ENCODE measurements at regions not wholly inside any gene's neighbourhood (a gene's known extent, or its start where the extent isn't known, plus 50 kb on each side); places are given as distances from the start of the nearest gene placed in this dataset.

GRCh38 chr16:54375071-54375470 lies 88.5 kb upstream of the IRX3 start:
- DNase-seq (no peak), FAIRE-seq (no peak)
- 34 to 46% (median 43%) methylated on average over 8 of the region's 8 CpGs for WGBS, 3 donors
- Histone ChIP-seq H3K36me3 (ENCODE audit: control insufficient read depth in 3 of 3, insufficient read depth in 2 of 3, low read depth in 1 of 3, low read length in 3 of 3) (no peaks in the 10 kb centered on the region), H3K27me3 (ENCODE audit: control insufficient read depth in 3 of 3, insufficient read depth in 3 of 3, low read length in 3 of 3) (peaks cover 0 to 20% (median 9%) of the 10 kb centered on the region in 3 donors), H3K9me3 (ENCODE audit: control insufficient read depth in 2 of 2, insufficient read depth in 1 of 2, low read depth in 1 of 2, low read length in 1 of 2) (no peaks in the 10 kb centered on the region), H3K4me1 (ENCODE audit: control insufficient read depth in 3 of 3, insufficient read depth in 2 of 3, low read depth in 1 of 3, low read length in 2 of 3) (no peaks in the 10 kb centered on the region), H3K4me3 (ENCODE audit: low read depth in 1 of 3, low read length in 3 of 3) (no peak overlapping the region), H3K27ac (ENCODE audit: low read depth in 1 of 3, low read length in 2 of 3) (no peak overlapping the region)

- no peaks in the 10 kb centered on the region for H3K4me1 ChIP-seq (ENCODE audit: control insufficient read depth in 3 of 3, insufficient read depth in 2 of 3, low read depth in 1 of 3, low read length in 2 of 3)
- no peaks in the 10 kb centered on the region for H3K9me3 ChIP-seq (ENCODE audit: control insufficient read depth in 2 of 2, insufficient read depth in 1 of 2, low read depth in 1 of 2, low read length in 1 of 2)
- no peaks in the 10 kb centered on the region for H3K36me3 ChIP-seq (ENCODE audit: control insufficient read depth in 3 of 3, insufficient read depth in 2 of 3, low read depth in 1 of 3, low read length in 3 of 3)
- DNase-seq (no peak), FAIRE-seq (no peak)
- H3K27ac ChIP-seq (ENCODE audit: low read depth in 1 of 3, low read length in 2 of 3) = no peak overlapping the region
- H3K4me3 ChIP-seq (ENCODE audit: low read depth in 1 of 3, low read length in 3 of 3) = no peak overlapping the region
- WGBS, 3 donors = 41 to 73% (median 59%) methylated on average over 27 of the region's 27 CpGs
- peaks cover 0 to 20% (median 9%) of the 10 kb centered on the region in 3 donors for H3K27me3 ChIP-seq (ENCODE audit: control insufficient read depth in 3 of 3, insufficient read depth in 3 of 3, low read length in 3 of 3)
These were observed 87.2 kb upstream of the IRX3 start for GRCh38 chr16:54373534-54374520.

GRCh38 chr16:54370278-54371040 lies 83.9 kb upstream of the IRX3 start:
- Histone ChIP-seq H3K4me1 (ENCODE audit: control insufficient read depth in 3 of 3, insufficient read depth in 2 of 3, low read depth in 1 of 3, low read length in 2 of 3) (no peaks in the 10 kb centered on the region), H3K9me3 (ENCODE audit: control insufficient read depth in 2 of 2, insufficient read depth in 1 of 2, low read depth in 1 of 2, low read length in 1 of 2) (no peaks in the 10 kb centered on the region), H3K4me3 (ENCODE audit: low read depth in 1 of 3, low read length in 3 of 3) (no peak overlapping the region), H3K36me3 (ENCODE audit: control insufficient read depth in 3 of 3, insufficient read depth in 2 of 3, low read depth in 1 of 3, low read length in 3 of 3) (no peaks in the 10 kb centered on the region), H3K27ac (ENCODE audit: low read depth in 1 of 3, low read length in 2 of 3) (no peak overlapping the region), H3K27me3 (ENCODE audit: control insufficient read depth in 3 of 3, insufficient read depth in 3 of 3, low read length in 3 of 3) (peaks cover 0 to 20% (median 9%) of the 10 kb centered on the region in 3 donors)
- no peak for FAIRE-seq
- 30 to 36% (median 35%) methylated on average over 29 of the region's 29 CpGs for WGBS, 3 donors
- DNase-seq = no peak

GRCh38 chr16:54369861-54370260 lies 83.3 kb upstream of the IRX3 start:
- Histone ChIP-seq H3K4me1 (ENCODE audit: control insufficient read depth in 3 of 3, insufficient read depth in 2 of 3, low read depth in 1 of 3, low read length in 2 of 3) (no peaks in the 10 kb centered on the region), H3K4me3 (ENCODE audit: low read depth in 1 of 3, low read length in 3 of 3) (no peak overlapping the region), H3K27me3 (ENCODE audit: control insufficient read depth in 3 of 3, insufficient read depth in 3 of 3, low read length in 3 of 3) (peaks cover 0 to 15% (median 5%) of the 10 kb centered on the region in 3 donors), H3K27ac (ENCODE audit: low read depth in 1 of 3, low read length in 2 of 3) (no peak overlapping the region), H3K36me3 (ENCODE audit: control insufficient read depth in 3 of 3, insufficient read depth in 2 of 3, low read depth in 1 of 3, low read length in 3 of 3) (no peaks in the 10 kb centered on the region), H3K9me3 (ENCODE audit: control insufficient read depth in 2 of 2, insufficient read depth in 1 of 2, low read depth in 1 of 2, low read length in 1 of 2) (no peaks in the 10 kb centered on the region)
- WGBS, 3 donors = 72 to 84% (median 76%) methylated on average over 8 of the region's 8 CpGs
- DNase-seq (no peak), FAIRE-seq (no peak)

GRCh38 chr16:54366943-54367342 lies 80.4 kb upstream of the IRX3 start:
- Histone ChIP-seq H3K36me3 (ENCODE audit: control insufficient read depth in 3 of 3, insufficient read depth in 2 of 3, low read depth in 1 of 3, low read length in 3 of 3) (no peaks in the 10 kb centered on the region), H3K9me3 (ENCODE audit: control insufficient read depth in 2 of 2, insufficient read depth in 1 of 2, low read depth in 1 of 2, low read length in 1 of 2) (no peaks in the 10 kb centered on the region), H3K4me1 (ENCODE audit: control insufficient read depth in 3 of 3, insufficient read depth in 2 of 3, low read depth in 1 of 3, low read length in 2 of 3) (no peaks in the 10 kb centered on the region), H3K27ac (ENCODE audit: low read depth in 1 of 3, low read length in 2 of 3) (no peak overlapping the region), H3K4me3 (ENCODE audit: low read depth in 1 of 3, low read length in 3 of 3) (no peak overlapping the region), H3K27me3 (ENCODE audit: control insufficient read depth in 3 of 3, insufficient read depth in 3 of 3, low read length in 3 of 3) (peaks cover 0 to 14% (median 3%) of the 10 kb centered on the region in 3 donors)
- DNase-seq = no peak
- FAIRE-seq = no peak
- WGBS, 3 donors = 56 to 87% (median 73%) methylated on average over 2 of the region's 2 CpGs

- H3K36me3 ChIP-seq (ENCODE audit: control insufficient read depth in 3 of 3, insufficient read depth in 2 of 3, low read depth in 1 of 3, low read length in 3 of 3) = no peaks in the 10 kb centered on the region
- DNase-seq (no peak), FAIRE-seq (no peak)
- H3K4me1 ChIP-seq (ENCODE audit: control insufficient read depth in 3 of 3, insufficient read depth in 2 of 3, low read depth in 1 of 3, low read length in 2 of 3) = no peaks in the 10 kb centered on the region
- 81 to 88% (median 81%) methylated on average over 10 of the region's 10 CpGs for WGBS, 3 donors
- H3K9me3 ChIP-seq (ENCODE audit: control insufficient read depth in 2 of 2, insufficient read depth in 1 of 2, low read depth in 1 of 2, low read length in 1 of 2) = no peaks in the 10 kb centered on the region
- no peak overlapping the region for H3K27ac ChIP-seq (ENCODE audit: low read depth in 1 of 3, low read length in 2 of 3)
- H3K4me3 ChIP-seq (ENCODE audit: low read depth in 1 of 3, low read length in 3 of 3) = no peak overlapping the region
- H3K27me3 ChIP-seq (ENCODE audit: control insufficient read depth in 3 of 3, insufficient read depth in 3 of 3, low read length in 3 of 3) = peaks cover 0 to 18% (median 3%) of the 10 kb centered on the region in 3 donors
These were observed 79.5 kb upstream of the IRX3 start for GRCh38 chr16:54365990-54366634.

GRCh38 chr16:54363766-54364165 lies 77.2 kb upstream of the IRX3 start:
- H3K27me3 ChIP-seq (ENCODE audit: control insufficient read depth in 3 of 3, insufficient read depth in 3 of 3, low read length in 3 of 3) = peaks cover 0 to 13% (median 7%) of the 10 kb centered on the region in 3 donors
- H3K27ac ChIP-seq (ENCODE audit: low read depth in 1 of 3, low read length in 2 of 3) = no peak overlapping the region
- H3K36me3 ChIP-seq (ENCODE audit: control insufficient read depth in 3 of 3, insufficient read depth in 2 of 3, low read depth in 1 of 3, low read length in 3 of 3) = no peaks in the 10 kb centered on the region
- FAIRE-seq (no peak), DNase-seq (no peak)
- no peaks in the 10 kb centered on the region for H3K4me1 ChIP-seq (ENCODE audit: control insufficient read depth in 3 of 3, insufficient read depth in 2 of 3, low read depth in 1 of 3, low read length in 2 of 3)
- no peaks in the 10 kb centered on the region for H3K9me3 ChIP-seq (ENCODE audit: control insufficient read depth in 2 of 2, insufficient read depth in 1 of 2, low read depth in 1 of 2, low read length in 1 of 2)
- no peak overlapping the region for H3K4me3 ChIP-seq (ENCODE audit: low read depth in 1 of 3, low read length in 3 of 3)
- WGBS, 3 donors = 88 to 97% (median 89%) methylated on average over 6 of the region's 6 CpGs

GRCh38 chr16:54362591-54363206 lies 76.1 kb upstream of the IRX3 start:
- FAIRE-seq = no peak
- Histone ChIP-seq H3K4me3 (ENCODE audit: low read depth in 1 of 3, low read length in 3 of 3) (no peak overlapping the region), H3K36me3 (ENCODE audit: control insufficient read depth in 3 of 3, insufficient read depth in 2 of 3, low read depth in 1 of 3, low read length in 3 of 3) (no peaks in the 10 kb centered on the region), H3K27ac (ENCODE audit: low read depth in 1 of 3, low read length in 2 of 3) (no peak overlapping the region), H3K9me3 (ENCODE audit: control insufficient read depth in 2 of 2, insufficient read depth in 1 of 2, low read depth in 1 of 2, low read length in 1 of 2) (no peaks in the 10 kb centered on the region), H3K27me3 (ENCODE audit: control insufficient read depth in 3 of 3, insufficient read depth in 3 of 3, low read length in 3 of 3) (peaks cover 0 to 13% (median 7%) of the 10 kb centered on the region in 3 donors), H3K4me1 (ENCODE audit: control insufficient read depth in 3 of 3, insufficient read depth in 2 of 3, low read depth in 1 of 3, low read length in 2 of 3) (no peaks in the 10 kb centered on the region)
- WGBS, 3 donors = 34 to 48% (median 48%) methylated on average over 18 of the region's 18 CpGs
- no peak for DNase-seq

Measured in small intestine (tissue), 7 donors.